ENCODE measurements at regions not wholly inside any gene's neighbourhood (a gene's known extent, or its start where the extent isn't known, plus 50 kb on each side); places are given as distances from the start of the nearest gene placed in this dataset.

DNA sequence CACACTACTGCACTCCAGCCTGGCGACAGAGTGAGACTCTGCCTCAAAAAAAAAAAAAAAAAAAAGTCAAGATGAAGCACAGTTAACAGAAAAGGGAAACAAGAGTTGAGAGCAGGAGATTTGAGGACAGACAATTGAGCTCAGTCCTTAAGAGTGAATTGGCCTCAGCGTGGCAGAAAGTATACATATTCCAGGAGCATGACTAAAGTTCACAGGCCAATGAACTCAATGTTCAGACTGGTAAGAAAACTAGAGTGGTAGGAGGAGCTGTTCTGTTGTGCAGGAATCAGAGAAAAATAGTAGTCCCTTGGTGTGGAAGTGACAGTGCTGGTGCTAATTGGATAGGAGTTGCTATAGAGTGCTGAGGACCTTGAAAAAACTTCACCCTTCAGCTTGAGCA, 60.0 kb downstream of the NRN1 start:
- 95% methylated on average over 2 of the region's 2 CpGs for WGBS (ENCODE audit: insufficient coverage)
- H3K4me3 Mint-ChIP-seq, result no peak overlapping the region

DNA sequence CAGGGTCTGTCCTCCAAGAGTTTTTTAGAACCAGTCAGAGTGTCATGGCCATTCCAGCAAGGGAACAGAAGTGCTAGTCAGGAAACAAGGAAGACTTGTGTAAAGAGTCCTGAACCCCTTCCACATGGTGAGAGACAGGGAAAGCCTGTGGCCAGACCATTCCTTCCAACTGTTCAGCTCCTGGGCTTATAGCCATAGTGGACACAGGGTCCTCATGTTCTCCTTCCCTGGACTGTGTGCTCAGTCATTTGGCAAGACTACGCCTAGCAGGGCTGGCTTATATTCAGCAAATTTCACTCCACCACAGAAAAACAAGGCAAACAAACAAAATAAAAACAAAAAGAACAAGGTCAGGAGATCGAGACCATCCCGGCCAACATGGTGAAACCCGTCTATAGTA, 60.5 kb downstream of the NRN1 start:
- Histone ChIP-seq H3K36me3 (ENCODE audit: control insufficient read depth, insufficient read depth, low read length) (no peaks in the 10 kb centered on the region), H3K27ac (ENCODE audit: low read length) (no peak overlapping the region), H3K4me3 (ENCODE audit: low read length) (no peak overlapping the region), H3K27me3 (ENCODE audit: control insufficient read depth, insufficient read depth, low read length) (no peaks in the 10 kb centered on the region), H3K4me1 (ENCODE audit: control insufficient read depth, insufficient read depth, low read length) (no peaks in the 10 kb centered on the region), H3K9me3 (ENCODE audit: control insufficient read depth, insufficient read depth, low read length) (no peaks in the 10 kb centered on the region)
- peaks cover 6 to 7% of the 10 kb centered on the region in 2 donors for H3K9me3 Mint-ChIP-seq
- no peak for DNase-seq
- H3K27me3 Mint-ChIP-seq (ENCODE audit: low read depth in 2 of 2), result peaks cover 12 to 16% of the 10 kb centered on the region in 2 donors
- intact Hi-C loops (cut with micrococcal nuclease), result no loop called here
- H3K4me3 Mint-ChIP-seq, result no peak overlapping the region
- ATAC-seq, result no peak
- 89% methylated on average over 4 of the region's 4 CpGs for WGBS (ENCODE audit: insufficient coverage)
- H3K36me3 Mint-ChIP-seq, result peaks cover 16% of the 10 kb centered on the region
- TF ChIP-seq, protein P1, sequence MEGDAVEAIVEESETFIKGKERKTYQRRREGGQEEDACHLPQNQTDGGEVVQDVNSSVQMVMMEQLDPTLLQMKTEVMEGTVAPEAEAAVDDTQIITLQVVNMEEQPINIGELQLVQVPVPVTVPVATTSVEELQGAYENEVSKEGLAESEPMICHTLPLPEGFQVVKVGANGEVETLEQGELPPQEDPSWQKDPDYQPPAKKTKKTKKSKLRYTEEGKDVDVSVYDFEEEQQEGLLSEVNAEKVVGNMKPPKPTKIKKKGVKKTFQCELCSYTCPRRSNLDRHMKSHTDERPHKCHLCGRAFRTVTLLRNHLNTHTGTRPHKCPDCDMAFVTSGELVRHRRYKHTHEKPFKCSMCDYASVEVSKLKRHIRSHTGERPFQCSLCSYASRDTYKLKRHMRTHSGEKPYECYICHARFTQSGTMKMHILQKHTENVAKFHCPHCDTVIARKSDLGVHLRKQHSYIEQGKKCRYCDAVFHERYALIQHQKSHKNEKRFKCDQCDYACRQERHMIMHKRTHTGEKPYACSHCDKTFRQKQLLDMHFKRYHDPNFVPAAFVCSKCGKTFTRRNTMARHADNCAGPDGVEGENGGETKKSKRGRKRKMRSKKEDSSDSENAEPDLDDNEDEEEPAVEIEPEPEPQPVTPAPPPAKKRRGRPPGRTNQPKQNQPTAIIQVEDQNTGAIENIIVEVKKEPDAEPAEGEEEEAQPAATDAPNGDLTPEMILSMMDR (IDR thresholded peaks at IDR 0.05), result no peak
- peaks cover 22 to 27% of the 10 kb centered on the region in 2 donors for H3K4me1 Mint-ChIP-seq
- H3K27ac Mint-ChIP-seq, result no peak overlapping the region

More for the DNA sequence above, 60.0 kb downstream of the NRN1 start:
- H3K4me1 ChIP-seq (ENCODE audit: control insufficient read depth, insufficient read depth, low read length), result no peaks in the 10 kb centered on the region
- Mint-ChIP-seq H3K27ac (no peak overlapping the region), H3K9me3 (peaks cover 6 to 7% of the 10 kb centered on the region in 2 donors), H3K4me1 (peaks cover 22 to 27% of the 10 kb centered on the region in 2 donors), H3K36me3 (peaks cover 16% of the 10 kb centered on the region), H3K27me3 (ENCODE audit: low read depth in 2 of 2) (peaks cover 17% of the 10 kb centered on the region in 2 donors)
- ATAC-seq, result no peak
- no peak overlapping the region for H3K27ac ChIP-seq (ENCODE audit: low read length)
- TF ChIP-seq, protein P1 (IDR thresholded peaks at IDR 0.05), result no peak
- H3K36me3 ChIP-seq (ENCODE audit: control insufficient read depth, insufficient read depth, low read length), result no peaks in the 10 kb centered on the region
- no peak for DNase-seq
- H3K4me3 ChIP-seq (ENCODE audit: low read length), result no peak overlapping the region
- no peaks in the 10 kb centered on the region for H3K9me3 ChIP-seq (ENCODE audit: control insufficient read depth, insufficient read depth, low read length)
- intact Hi-C loops (cut with micrococcal nuclease), result no loop called here
- no peaks in the 10 kb centered on the region for H3K27me3 ChIP-seq (ENCODE audit: control insufficient read depth, insufficient read depth, low read length)

DNA sequence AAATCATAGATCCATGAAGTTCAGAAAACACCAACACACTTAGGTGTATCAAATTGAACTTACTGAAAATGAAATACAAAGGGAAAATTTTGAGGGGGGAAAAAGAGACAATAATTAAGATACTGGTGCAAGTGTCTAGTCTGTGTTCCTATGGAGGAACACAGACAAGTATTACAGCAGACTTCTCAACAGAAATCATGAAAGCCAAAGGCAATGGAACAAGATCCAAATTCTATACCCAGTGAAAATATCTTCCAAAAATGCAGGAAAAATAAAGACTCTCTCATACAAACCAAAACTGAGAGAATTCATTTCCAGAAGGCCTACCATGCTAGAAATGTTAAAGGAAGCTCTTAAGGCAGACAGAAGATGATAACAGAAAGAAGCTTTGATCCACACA, 63.1 kb downstream of the NRN1 start:
- no peaks in the 10 kb centered on the region for H3K36me3 ChIP-seq (ENCODE audit: control insufficient read depth, insufficient read depth, low read length)
- DNase-seq, result no peak
- Mint-ChIP-seq H3K27me3 (ENCODE audit: low read depth in 2 of 2) (peaks cover 10 to 14% of the 10 kb centered on the region in 2 donors), H3K4me1 (peaks cover 11 to 15% of the 10 kb centered on the region in 2 donors), H3K9me3 (peaks cover 6 to 7% of the 10 kb centered on the region in 2 donors), H3K36me3 (peaks cover 16% of the 10 kb centered on the region), H3K27ac (no peak overlapping the region), H3K4me3 (no peak overlapping the region)
- TF ChIP-seq, protein P1 (IDR thresholded peaks at IDR 0.05), result no peak
- H3K27ac ChIP-seq (ENCODE audit: low read length), result no peak overlapping the region
- no peaks in the 10 kb centered on the region for H3K9me3 ChIP-seq (ENCODE audit: control insufficient read depth, insufficient read depth, low read length)
- no peak for ATAC-seq
- H3K27me3 ChIP-seq (ENCODE audit: control insufficient read depth, insufficient read depth, low read length), result no peaks in the 10 kb centered on the region
- no peaks in the 10 kb centered on the region for H3K4me1 ChIP-seq (ENCODE audit: control insufficient read depth, insufficient read depth, low read length)
- H3K4me3 ChIP-seq (ENCODE audit: low read length), result no peak overlapping the region
- intact Hi-C loops (cut with micrococcal nuclease), result no loop called here

DNA sequence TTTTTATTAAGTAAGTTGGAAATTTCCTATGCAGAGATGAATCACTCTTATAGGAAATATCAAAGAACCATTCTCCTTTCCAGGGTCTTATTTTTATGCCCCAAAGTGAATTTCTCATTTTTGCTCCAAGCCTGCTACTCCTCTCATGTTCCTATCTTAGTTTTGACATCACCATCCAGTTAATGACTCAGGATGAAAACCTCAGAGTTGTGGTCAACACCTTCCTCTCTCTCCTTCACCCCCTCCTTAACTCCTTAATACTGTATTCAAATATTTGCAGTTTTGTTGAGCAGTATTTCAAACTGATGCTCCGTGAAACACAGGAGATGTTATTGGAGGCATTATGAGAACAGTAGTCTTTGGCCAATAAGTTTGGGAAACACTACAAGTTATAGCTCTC, 64.1 kb downstream of the NRN1 start:
- H3K27me3 Mint-ChIP-seq (ENCODE audit: low read depth in 2 of 2), result peaks cover 9 to 10% of the 10 kb centered on the region in 2 donors

More for the DNA sequence above, 64.1 kb downstream of the NRN1 start:
- Histone ChIP-seq H3K27ac (ENCODE audit: low read length) (no peak overlapping the region), H3K9me3 (ENCODE audit: control insufficient read depth, insufficient read depth, low read length) (no peaks in the 10 kb centered on the region), H3K4me3 (ENCODE audit: low read length) (no peak overlapping the region), H3K4me1 (ENCODE audit: control insufficient read depth, insufficient read depth, low read length) (no peaks in the 10 kb centered on the region), H3K36me3 (ENCODE audit: control insufficient read depth, insufficient read depth, low read length) (no peaks in the 10 kb centered on the region), H3K27me3 (ENCODE audit: control insufficient read depth, insufficient read depth, low read length) (no peaks in the 10 kb centered on the region)
- WGBS (ENCODE audit: insufficient coverage), result 67% methylated on average over 1 of the region's 1 CpG
- peaks cover 16% of the 10 kb centered on the region for H3K36me3 Mint-ChIP-seq
- DNase-seq, result no peak
- H3K9me3 Mint-ChIP-seq, result peaks cover 6 to 7% of the 10 kb centered on the region in 2 donors
- peaks cover 11 to 15% of the 10 kb centered on the region in 2 donors for H3K4me1 Mint-ChIP-seq
- TF ChIP-seq, protein P1 (IDR thresholded peaks at IDR 0.05), result no peak
- intact Hi-C loops (cut with micrococcal nuclease), result no loop called here
- H3K27ac Mint-ChIP-seq, result no peak overlapping the region
- no peak overlapping the region for H3K4me3 Mint-ChIP-seq
- ATAC-seq, result no peak
